ENCODE measurements at regions not wholly inside any gene's neighbourhood (a gene's known extent, or its start where the extent isn't known, plus 50 kb on each side); places are given as distances from the start of the nearest gene placed in this dataset.

GRCh38 chr11:119810478-119811232 is 81.7 kb upstream of the NECTIN1 start:
- peak; percentile 3 for DNase-seq (ENCODE audit: low read depth)

- no peak for DNase-seq (ENCODE audit: low read depth)
Measured at GRCh38 chr11:119809346-119809745, 80.3 kb upstream of the NECTIN1 start.

- no peak for DNase-seq (ENCODE audit: low read depth)
Measured at GRCh38 chr11:119808407-119809185, 79.6 kb upstream of the NECTIN1 start.

- DNase-seq (ENCODE audit: low read depth) = no peak
Measured at GRCh38 chr11:119807841-119808240, 78.8 kb upstream of the NECTIN1 start.

GRCh38 chr11:119807402-119807801 is 78.4 kb upstream of the NECTIN1 start:
- DNase-seq (ENCODE audit: low read depth) = no peak

GRCh38 chr11:119806064-119806915 is 77.3 kb upstream of the NECTIN1 start:
- no peak for DNase-seq (ENCODE audit: low read depth)

GRCh38 chr11:119805663-119806062 is 76.7 kb upstream of the NECTIN1 start:
- DNase-seq (ENCODE audit: low read depth) = no peak

GRCh38 chr11:119804698-119805097 is 75.7 kb upstream of the NECTIN1 start:
- no peak for DNase-seq (ENCODE audit: low read depth)

- no peak for DNase-seq (ENCODE audit: low read depth)
Measured at GRCh38 chr11:119803726-119804294, 74.8 kb upstream of the NECTIN1 start.

- no peak for DNase-seq (ENCODE audit: low read depth)
Measured at GRCh38 chr11:119803139-119803538, 74.1 kb upstream of the NECTIN1 start.

GRCh38 chr11:119802670-119803069 is 73.7 kb upstream of the NECTIN1 start:
- no peak for DNase-seq (ENCODE audit: low read depth)

GRCh38 chr11:119800619-119801018 is 71.6 kb upstream of the NECTIN1 start:
- DNase-seq (ENCODE audit: low read depth) = no peak

- DNase-seq (ENCODE audit: low read depth) = no peak
Measured at GRCh38 chr11:119800171-119800570, 71.2 kb upstream of the NECTIN1 start.

- DNase-seq (ENCODE audit: low read depth) = no peak
Measured at GRCh38 chr11:119798656-119799055, 69.7 kb upstream of the NECTIN1 start.

GRCh38 chr11:119797736-119798135 is 68.7 kb upstream of the NECTIN1 start:
- no peak for DNase-seq (ENCODE audit: low read depth)

GRCh38 chr11:119797123-119797611 is 68.2 kb upstream of the NECTIN1 start:
- DNase-seq (ENCODE audit: low read depth) = no peak

GRCh38 chr11:119796363-119797060 is 67.5 kb upstream of the NECTIN1 start:
- no peak for DNase-seq (ENCODE audit: low read depth)

- no peak for DNase-seq (ENCODE audit: low read depth)
Measured at GRCh38 chr11:119795690-119796089, 66.7 kb upstream of the NECTIN1 start.

GRCh38 chr11:119795231-119795630 is 66.2 kb upstream of the NECTIN1 start:
- DNase-seq (ENCODE audit: low read depth) = peak; percentile 3

GRCh38 chr11:119794756-119795155 is 65.8 kb upstream of the NECTIN1 start:
- DNase-seq (ENCODE audit: low read depth) = no peak

GRCh38 chr11:119794141-119794665 is 65.2 kb upstream of the NECTIN1 start:
- no peak for DNase-seq (ENCODE audit: low read depth)
